Activated naive CD8-positive, alpha-beta T cell treated with anti-CD3 and anti-CD28 coated beads, Interleukin-2, amount 10 ng/mL, durations not matched to agents 7 days and 5 days (primary cell): ENCODE measurements at regions not wholly inside any gene's neighbourhood (a gene's known extent, or its start where the extent isn't known, plus 50 kb on each side); places are given as distances from the start of the nearest gene placed in this dataset.

Experiments used
- ATAC-seq: fragments of 150-1000 bp; cut with Tn5 transposase; one replicate; pipeline ENCODE4 v1.10.0; 2021; ENCODE audit warnings: low read depth, moderate library complexity
- POLR2A ChIA-PET: fragments of 350-600 bp; sonication (Branson Sonifier 250); formaldehyde crosslinking; loops from one replicate; lab custom pipeline; 2021; ENCODE audit warnings: antibody characterized with exemption; lab: Charles Lee
- DNase-seq: peaks from one replicate; pipeline ENCODE4 v3.0.0; 2021
- H3K27ac Mint-ChIP-seq: one replicate; pipeline ENCODE4 v1.8.0; 2022; ENCODE audit warnings: mild to moderate bottlenecking, mixed read lengths
- H3K27me3 Mint-ChIP-seq: one replicate; pipeline ENCODE4 v1.8.0; 2022; ENCODE audit warnings: mild to moderate bottlenecking, moderate library complexity, mixed read lengths
- H3K36me3 Mint-ChIP-seq: one replicate; pipeline ENCODE4 v1.8.0; 2021; ENCODE audit warnings: mild to moderate bottlenecking, mixed read lengths
- H3K4me1 Mint-ChIP-seq: one replicate; pipeline ENCODE4 v1.8.0; 2021; ENCODE audit warnings: mixed read lengths
- H3K4me3 Mint-ChIP-seq: one replicate; pipeline ENCODE4 v1.8.0; 2022; ENCODE audit warnings: mild to moderate bottlenecking, moderate library complexity, mixed read lengths
- H3K9me3 Mint-ChIP-seq: one replicate; pipeline ENCODE4 v1.8.0; 2021; ENCODE audit warnings: mixed read lengths

DNA sequence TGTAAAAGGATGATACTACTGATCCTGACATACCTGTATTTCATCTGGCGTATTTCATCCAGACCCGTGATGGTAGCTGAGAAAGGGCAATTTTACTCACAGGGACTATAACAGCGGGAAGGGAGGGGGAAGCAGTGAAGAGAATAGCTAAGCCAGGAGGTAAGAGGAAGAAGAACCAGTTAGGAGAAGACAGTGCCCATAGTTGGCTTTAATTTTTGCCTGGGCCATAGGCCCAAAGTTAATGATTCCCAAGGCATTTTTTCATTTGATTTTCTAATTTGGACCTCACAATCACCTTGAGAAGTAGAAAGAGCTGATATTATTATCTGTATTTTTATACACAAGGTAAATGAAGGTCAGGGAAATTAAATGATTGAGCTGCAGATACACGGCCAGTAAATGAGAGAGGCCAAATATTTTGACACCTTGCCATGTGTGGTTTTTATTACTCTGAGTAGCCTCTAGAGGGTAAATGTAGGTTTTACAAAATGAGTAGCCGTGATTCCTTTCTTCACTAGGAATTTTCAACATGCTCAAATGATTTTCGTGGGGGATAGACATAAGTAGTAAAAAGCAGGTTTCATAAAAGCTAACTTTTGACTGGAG, 382.2 kb downstream of the FUT8 start:
- no peaks in the 10 kb centered on the region for H3K36me3 Mint-ChIP-seq
- H3K27ac Mint-ChIP-seq: no peak overlapping the region

DNA sequence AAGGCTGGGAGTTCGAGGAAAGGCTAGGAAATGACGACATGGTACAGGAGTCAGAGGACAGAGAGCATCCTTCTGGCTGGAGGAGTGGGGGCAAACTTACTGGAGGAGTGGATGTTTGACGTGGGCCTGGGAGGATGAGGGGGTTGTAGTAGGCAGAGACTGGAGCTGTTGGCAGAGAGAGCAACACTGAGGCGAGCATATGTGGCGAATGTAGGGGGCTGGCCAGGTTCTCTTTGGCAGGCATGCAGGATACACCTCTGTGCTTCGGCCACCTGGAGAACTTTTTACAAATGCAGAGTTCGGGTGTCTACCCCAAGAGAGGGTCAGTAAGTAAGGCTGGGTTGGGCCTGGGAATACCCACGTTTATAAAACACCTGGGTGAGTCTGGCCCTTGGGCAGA, 385.7 kb downstream of the FUT8 start:
- H3K27ac Mint-ChIP-seq: no peak overlapping the region

More for the DNA sequence above, 382.2 kb downstream of the FUT8 start:
- no peak for DNase-seq
- H3K9me3 Mint-ChIP-seq: no peaks in the 10 kb centered on the region
- H3K4me1 Mint-ChIP-seq: no peaks in the 10 kb centered on the region
- POLR2A ChIA-PET: interaction anchor here (0.5 kb wide), 1 partner anchor 67 kb away, joined by 5 read pairs; no protein-coding TSS in a partner anchor
- no peak overlapping the region for H3K4me3 Mint-ChIP-seq
- H3K27me3 Mint-ChIP-seq: peaks cover 13% of the 10 kb centered on the region
- ATAC-seq: no peak

DNA sequence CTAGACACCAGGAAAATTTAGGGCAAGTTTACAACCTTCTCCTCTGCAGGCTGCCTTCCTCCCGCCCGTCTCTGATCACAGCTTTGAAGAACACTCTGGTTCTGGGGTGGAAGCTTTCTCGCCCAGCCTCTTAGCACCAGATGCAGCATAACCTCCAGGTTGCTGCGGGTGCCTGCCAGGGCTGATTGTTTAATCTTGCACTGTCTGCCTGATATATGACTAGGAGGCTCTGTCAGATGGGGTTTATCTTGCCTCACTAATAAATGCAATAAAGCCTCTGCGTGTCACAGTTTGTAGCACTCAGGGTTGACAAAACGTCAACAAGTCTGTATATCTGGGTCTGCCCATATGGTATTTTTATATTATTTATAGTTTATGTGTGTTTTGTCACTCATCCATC, 388.2 kb downstream of the FUT8 start:
- no peak for ATAC-seq
- Mint-ChIP-seq H3K4me1 (no peaks in the 10 kb centered on the region), H3K36me3 (no peaks in the 10 kb centered on the region), H3K27ac (no peak overlapping the region), H3K9me3 (no peaks in the 10 kb centered on the region), H3K4me3 (no peak overlapping the region), H3K27me3 (peaks cover 12% of the 10 kb centered on the region)
- POLR2A ChIA-PET: no interaction called here
- no peak for DNase-seq

More for the DNA sequence above, 385.7 kb downstream of the FUT8 start:
- DNase-seq: no peak
- POLR2A ChIA-PET: no interaction called here
- Mint-ChIP-seq H3K4me3 (no peak overlapping the region), H3K9me3 (no peaks in the 10 kb centered on the region), H3K36me3 (no peaks in the 10 kb centered on the region), H3K27me3 (peaks cover 14% of the 10 kb centered on the region), H3K4me1 (no peaks in the 10 kb centered on the region)
- no peak for ATAC-seq

DNA sequence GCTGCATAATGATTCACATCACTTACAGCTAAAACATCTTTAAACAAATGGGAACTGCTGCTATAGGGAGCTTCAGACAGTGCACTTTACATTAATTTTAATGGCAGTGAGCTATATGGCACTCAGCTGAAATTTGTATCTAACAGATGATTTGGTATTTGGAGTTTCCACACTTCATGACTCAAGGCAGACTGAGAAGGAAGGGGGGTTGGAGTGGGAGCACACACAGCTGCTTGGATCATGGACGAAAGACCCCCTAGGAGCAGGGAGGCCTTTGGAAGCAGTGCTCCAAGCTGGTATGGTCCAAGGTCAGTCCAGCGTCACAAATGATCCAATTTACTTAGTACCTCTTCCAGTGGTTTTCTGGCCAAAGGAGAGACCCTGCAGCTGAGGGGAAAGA, 389.7 kb downstream of the FUT8 start:
- no peaks in the 10 kb centered on the region for H3K9me3 Mint-ChIP-seq
- H3K4me1 Mint-ChIP-seq: no peaks in the 10 kb centered on the region
- ATAC-seq (no peak), DNase-seq (no peak)
- H3K27me3 Mint-ChIP-seq: peaks cover 5% of the 10 kb centered on the region
- no peaks in the 10 kb centered on the region for H3K36me3 Mint-ChIP-seq
- no peak overlapping the region for H3K27ac Mint-ChIP-seq
- POLR2A ChIA-PET: no interaction called here
- no peak overlapping the region for H3K4me3 Mint-ChIP-seq

DNA sequence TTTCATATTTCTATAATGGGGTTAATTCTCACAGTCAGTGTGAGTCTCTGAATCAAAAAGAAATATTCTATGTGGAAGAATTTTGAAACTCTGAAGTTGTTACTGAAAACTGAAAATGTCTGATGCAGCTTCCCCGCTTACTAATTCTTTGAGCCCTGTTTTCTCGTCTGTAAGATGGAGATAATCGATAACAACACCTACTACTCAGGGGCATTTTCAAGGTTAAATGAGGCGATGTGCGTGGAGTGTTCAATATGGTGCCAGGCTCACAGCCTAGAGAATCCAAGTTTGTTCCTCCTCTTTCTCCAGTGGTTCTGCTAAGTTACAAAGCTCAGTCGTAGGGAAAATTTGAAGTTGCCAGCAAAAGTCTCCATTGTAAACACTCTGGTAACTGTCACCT, 391.4 kb downstream of the FUT8 start:
- ATAC-seq (no peak), DNase-seq (no peak)
- Mint-ChIP-seq H3K4me3 (no peak overlapping the region), H3K36me3 (no peaks in the 10 kb centered on the region), H3K27ac (no peak overlapping the region), H3K27me3 (peaks cover 2% of the 10 kb centered on the region), H3K4me1 (no peaks in the 10 kb centered on the region), H3K9me3 (no peaks in the 10 kb centered on the region)
- POLR2A ChIA-PET: no interaction called here

DNA sequence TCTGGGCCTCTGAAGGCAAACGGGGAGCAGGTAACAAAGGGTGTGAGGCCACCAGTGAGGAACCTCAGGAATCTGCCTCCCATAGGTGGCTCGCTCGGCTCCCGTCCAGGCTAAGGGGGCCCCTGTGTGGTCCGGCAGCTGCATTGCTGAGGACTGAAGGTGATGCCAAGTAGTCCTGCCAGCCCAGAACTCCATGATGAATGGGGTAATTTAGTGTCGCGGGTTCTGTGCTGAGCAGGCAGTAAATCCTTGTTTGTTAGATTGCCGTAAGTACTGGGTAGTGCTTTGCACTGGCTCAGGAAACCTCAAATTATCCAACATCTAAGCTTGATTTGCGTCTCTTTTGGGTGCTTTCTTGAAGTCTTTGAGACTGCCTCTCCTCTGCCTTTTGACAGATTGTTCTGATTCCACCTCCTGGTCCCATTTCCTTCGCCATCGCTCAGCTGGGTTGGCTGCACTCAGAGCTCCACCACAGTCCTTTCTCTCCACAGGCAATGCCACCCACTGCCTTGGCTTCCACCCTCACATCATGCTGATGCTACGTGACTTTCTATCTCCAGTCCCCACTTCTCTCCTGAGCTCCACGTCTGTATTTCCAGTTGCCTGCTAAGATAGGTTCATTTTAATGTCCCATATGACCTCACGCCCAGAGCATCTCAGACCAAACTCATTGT, 392.0 kb downstream of the FUT8 start:
- H3K4me3 Mint-ChIP-seq: no peak overlapping the region
- no peaks in the 10 kb centered on the region for H3K9me3 Mint-ChIP-seq
- H3K4me1 Mint-ChIP-seq: no peaks in the 10 kb centered on the region
- DNase-seq (no peak), ATAC-seq (no peak)
- H3K27ac Mint-ChIP-seq: no peak overlapping the region
- POLR2A ChIA-PET: no interaction called here
- no peaks in the 10 kb centered on the region for H3K36me3 Mint-ChIP-seq
- H3K27me3 Mint-ChIP-seq: peaks cover 2% of the 10 kb centered on the region

DNA sequence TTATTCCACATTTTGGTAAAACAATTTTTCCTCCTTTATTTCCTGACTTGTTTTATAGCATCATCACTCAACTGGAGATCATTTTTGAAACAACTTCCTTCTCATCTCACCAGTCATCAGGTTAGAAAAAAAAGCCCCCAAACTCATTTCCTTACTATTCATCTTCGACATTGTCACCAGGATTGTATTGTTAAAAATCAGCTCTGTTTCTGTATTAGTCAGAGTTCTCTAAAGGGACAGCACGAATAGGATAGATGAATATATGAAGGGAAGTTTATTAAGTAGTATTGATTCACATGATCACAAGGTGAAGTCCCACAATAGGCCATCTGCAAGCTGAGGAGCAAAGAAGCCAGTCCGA, 392.6 kb downstream of the FUT8 start:
- H3K27ac Mint-ChIP-seq: no peak overlapping the region
- ATAC-seq (no peak), DNase-seq (no peak)
- H3K4me1 Mint-ChIP-seq: no peaks in the 10 kb centered on the region
- H3K9me3 Mint-ChIP-seq: peaks cover 2% of the 10 kb centered on the region
- no peak overlapping the region for H3K4me3 Mint-ChIP-seq
- peaks cover 2% of the 10 kb centered on the region for H3K36me3 Mint-ChIP-seq
- H3K27me3 Mint-ChIP-seq: no peaks in the 10 kb centered on the region
- POLR2A ChIA-PET: no interaction called here

DNA sequence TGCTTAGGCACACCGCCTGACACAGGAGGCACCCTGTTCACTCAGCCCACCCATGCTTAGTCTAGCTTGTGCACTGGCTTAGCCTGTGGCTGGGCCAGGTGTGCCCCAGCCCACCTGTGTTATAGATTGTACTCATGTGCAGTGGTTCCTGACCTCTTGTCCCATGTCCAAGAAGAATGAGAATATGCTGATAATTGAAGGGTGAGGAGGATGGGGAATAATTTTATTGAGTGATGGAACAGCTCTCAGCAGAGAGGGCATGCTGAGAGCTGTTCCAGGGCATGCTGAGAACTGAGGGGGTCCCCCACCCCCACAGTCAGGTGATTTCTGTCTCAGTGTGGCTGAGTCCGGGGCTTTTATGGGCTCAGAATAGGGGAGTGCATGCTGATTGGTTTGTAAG, 395.9 kb downstream of the FUT8 start:
- Mint-ChIP-seq H3K36me3 (peaks cover 2% of the 10 kb centered on the region), H3K4me1 (no peaks in the 10 kb centered on the region), H3K27me3 (no peaks in the 10 kb centered on the region), H3K27ac (no peak overlapping the region), H3K4me3 (no peak overlapping the region), H3K9me3 (peaks cover 2% of the 10 kb centered on the region)
- POLR2A ChIA-PET: interaction anchor here (1.2 kb wide), 1 partner anchor 1213 kb away, joined by 3 read pairs; no protein-coding TSS in a partner anchor
- ATAC-seq (no peak), DNase-seq (no peak)

DNA sequence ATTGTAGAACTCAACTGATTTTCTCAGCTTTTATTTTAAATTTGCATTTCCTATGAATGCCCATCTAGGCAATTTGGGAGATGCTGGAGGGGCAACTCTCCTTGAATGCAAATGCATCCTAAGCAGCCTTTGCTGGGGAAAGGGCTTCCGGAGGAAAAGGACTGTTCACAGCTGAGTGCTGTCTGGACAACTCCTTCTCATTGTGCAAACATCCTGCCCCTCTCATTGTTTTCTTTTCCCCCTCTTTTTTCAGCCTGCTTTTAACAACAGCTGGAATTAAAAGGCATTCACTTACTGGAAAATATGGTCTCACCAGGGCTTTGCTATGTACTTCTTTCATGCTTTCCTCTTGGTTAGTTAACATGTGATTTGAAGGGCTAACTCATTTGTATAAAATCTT, 397.8 kb downstream of the FUT8 start:
- H3K9me3 Mint-ChIP-seq: peaks cover 2% of the 10 kb centered on the region
- H3K36me3 Mint-ChIP-seq: peaks cover 2% of the 10 kb centered on the region
- no peak for ATAC-seq
- no peaks in the 10 kb centered on the region for H3K27me3 Mint-ChIP-seq
- H3K4me3 Mint-ChIP-seq: no peak overlapping the region
- DNase-seq: no peak
- H3K4me1 Mint-ChIP-seq: no peaks in the 10 kb centered on the region
- H3K27ac Mint-ChIP-seq: no peak overlapping the region
- POLR2A ChIA-PET: no interaction called here

DNA sequence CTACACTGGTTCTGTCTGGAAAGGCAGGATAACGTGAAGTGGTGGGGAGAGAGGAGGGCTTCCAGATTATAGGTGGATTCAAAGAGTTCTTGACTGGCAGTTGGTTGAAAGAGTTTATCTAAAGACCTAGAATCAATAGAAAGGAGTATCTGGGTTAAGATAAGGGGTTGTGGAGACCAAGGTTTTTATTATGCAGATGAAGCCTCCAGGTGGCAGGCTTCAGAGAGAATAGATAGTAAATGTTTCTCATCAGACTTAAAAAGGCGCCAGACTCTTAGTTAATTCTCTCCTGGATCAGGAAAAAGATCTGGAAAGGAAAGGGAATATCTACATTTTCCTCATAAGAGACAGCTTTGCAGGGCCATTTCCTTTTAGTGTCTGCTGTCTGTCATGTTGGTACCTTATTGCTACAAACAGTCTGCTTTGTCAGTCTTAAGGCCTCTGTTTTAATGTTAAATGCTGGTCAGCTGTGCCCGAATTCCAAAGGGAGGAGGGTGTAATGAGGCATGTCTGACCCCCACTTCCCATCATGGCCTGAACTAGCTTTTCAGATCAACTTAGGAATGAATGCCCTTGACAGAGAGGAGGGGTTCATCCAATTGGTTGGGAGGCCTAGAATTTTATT, 401.3 kb downstream of the FUT8 start:
- Mint-ChIP-seq H3K36me3 (peaks cover 2% of the 10 kb centered on the region), H3K4me1 (no peaks in the 10 kb centered on the region), H3K27me3 (no peaks in the 10 kb centered on the region), H3K9me3 (peaks cover 2% of the 10 kb centered on the region), H3K4me3 (no peak overlapping the region), H3K27ac (peak overlapping the region; percentile 14)
- POLR2A ChIA-PET: no interaction called here
- DNase-seq: no peak
- no peak for ATAC-seq

DNA sequence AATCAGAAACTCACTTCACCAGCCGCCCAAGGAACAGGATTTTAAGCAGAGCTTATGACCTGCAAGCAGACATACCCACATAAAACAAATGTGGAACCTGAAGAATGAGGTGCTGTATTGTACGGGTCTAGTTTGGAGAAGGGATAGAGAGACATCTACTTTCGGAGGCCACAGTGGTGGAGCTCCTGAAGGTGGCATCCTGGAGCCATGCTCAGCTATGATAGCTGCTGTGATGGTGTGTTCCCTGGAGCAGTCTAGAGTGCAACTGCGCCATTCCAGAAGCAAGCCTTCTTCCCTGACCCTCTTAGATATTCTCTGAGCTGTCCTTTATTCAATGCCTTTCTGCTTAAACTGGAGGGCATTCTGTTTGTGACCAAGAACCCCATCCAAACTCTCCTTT, 402.6 kb downstream of the FUT8 start:
- no peak for DNase-seq
- no peaks in the 10 kb centered on the region for H3K9me3 Mint-ChIP-seq
- no peak overlapping the region for H3K4me3 Mint-ChIP-seq
- no peaks in the 10 kb centered on the region for H3K4me1 Mint-ChIP-seq
- ATAC-seq: no peak
- H3K36me3 Mint-ChIP-seq: no peaks in the 10 kb centered on the region
- H3K27me3 Mint-ChIP-seq: no peaks in the 10 kb centered on the region
- POLR2A ChIA-PET: interaction anchor here (1.2 kb wide), 1 partner anchor 49 kb away, joined by 3 read pairs; no protein-coding TSS in a partner anchor
- H3K27ac Mint-ChIP-seq: no peak overlapping the region

DNA sequence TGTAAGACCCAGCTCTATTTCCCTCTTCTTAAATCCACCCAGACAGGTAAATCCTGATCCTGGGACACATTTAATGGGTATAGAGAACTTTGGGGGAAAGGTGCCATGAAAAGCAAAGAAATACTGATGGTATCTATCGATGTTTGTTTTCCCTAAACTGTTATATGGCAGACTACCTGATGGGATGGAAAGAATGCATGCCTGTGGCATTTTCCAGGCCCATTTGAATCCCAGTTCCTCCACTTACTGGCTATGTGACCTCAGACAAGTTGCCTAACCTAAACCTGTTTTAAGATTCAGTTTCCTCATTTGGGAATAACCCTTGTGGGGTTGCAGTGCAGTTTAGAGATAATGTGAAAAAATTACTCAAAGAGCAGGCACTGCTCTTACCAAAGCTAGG, 404.5 kb downstream of the FUT8 start:
- Mint-ChIP-seq H3K4me3 (no peak overlapping the region), H3K27ac (no peak overlapping the region), H3K9me3 (no peaks in the 10 kb centered on the region), H3K4me1 (peaks cover 2% of the 10 kb centered on the region), H3K36me3 (no peaks in the 10 kb centered on the region), H3K27me3 (no peaks in the 10 kb centered on the region)
- ATAC-seq (no peak), DNase-seq (no peak)
- POLR2A ChIA-PET: no interaction called here

DNA sequence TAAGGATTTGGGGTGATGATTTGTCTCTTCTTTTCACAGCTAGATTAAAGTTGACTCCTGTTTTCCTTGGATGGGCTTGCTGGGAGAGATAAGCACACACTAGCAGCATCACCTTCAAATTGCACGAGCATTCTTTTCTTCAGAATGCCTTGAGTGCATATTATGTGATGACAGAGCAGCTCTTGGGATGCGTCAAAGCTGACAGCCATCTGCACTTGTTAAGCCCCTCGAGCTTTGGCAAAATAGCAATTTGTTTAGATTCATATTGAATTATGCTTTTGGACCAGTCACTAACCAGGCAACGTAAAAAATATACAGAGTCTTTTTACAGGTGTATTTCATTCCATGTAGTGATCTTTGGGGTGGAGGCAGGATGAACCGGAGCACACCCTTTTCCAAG, 407.0 kb downstream of the FUT8 start:
- POLR2A ChIA-PET: no interaction called here
- ATAC-seq (no peak), DNase-seq (no peak)
- H3K4me1 Mint-ChIP-seq: peaks cover 5% of the 10 kb centered on the region
- H3K4me3 Mint-ChIP-seq: no peak overlapping the region
- H3K36me3 Mint-ChIP-seq: no peaks in the 10 kb centered on the region
- no peaks in the 10 kb centered on the region for H3K27me3 Mint-ChIP-seq
- no peaks in the 10 kb centered on the region for H3K9me3 Mint-ChIP-seq
- no peak overlapping the region for H3K27ac Mint-ChIP-seq

DNA sequence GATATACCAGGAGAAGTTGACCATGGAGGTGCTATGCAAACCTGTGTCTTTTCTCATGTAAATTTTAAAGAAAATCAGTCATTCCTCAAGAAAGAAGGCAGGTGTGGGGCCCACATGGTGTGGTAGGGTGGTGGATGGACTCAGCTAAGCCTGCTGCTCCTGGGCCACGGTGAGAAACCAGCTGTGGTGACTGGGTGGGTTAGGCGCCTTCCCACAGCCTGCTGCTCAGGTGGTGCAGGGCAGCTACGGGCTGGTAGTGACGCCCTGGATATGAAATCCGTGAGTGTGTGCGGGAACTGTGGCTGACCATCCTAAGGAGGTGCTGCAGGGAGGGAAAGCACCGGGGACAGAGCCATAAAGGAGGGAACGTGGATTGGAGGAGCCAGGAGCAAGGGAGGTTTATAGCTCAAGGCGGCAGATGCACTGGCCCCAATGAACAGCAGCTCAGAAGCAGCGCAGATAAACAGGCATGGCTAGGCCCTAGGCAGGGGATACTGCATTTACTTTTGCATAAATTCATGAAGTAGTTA, 408.8 kb downstream of the FUT8 start:
- H3K4me3 Mint-ChIP-seq: no peak overlapping the region
- ATAC-seq: no peak
- no peak for DNase-seq
- peaks cover 14% of the 10 kb centered on the region for H3K4me1 Mint-ChIP-seq
- POLR2A ChIA-PET: no interaction called here
- H3K27me3 Mint-ChIP-seq: no peaks in the 10 kb centered on the region
- H3K36me3 Mint-ChIP-seq: no peaks in the 10 kb centered on the region
- no peaks in the 10 kb centered on the region for H3K9me3 Mint-ChIP-seq
- H3K27ac Mint-ChIP-seq: no peak overlapping the region
